Ascending aorta (tissue), 2 donors: ENCODE measurements at regions not wholly inside any gene's neighbourhood (a gene's known extent, or its start where the extent isn't known, plus 50 kb on each side); places are given as distances from the start of the nearest gene placed in this dataset.

Experiments used
- DNase-seq, 2 donors: peaks; one replicate each; pipeline ENCODE4 v3.0.0-alpha.2; 2019; ENCODE audit warnings: low spot score in 2 of 2
- H3K27ac ChIP-seq, 2 donors: fragments of 200-600 bp; sonication (generic); one replicate each; pipeline ENCODE4 v1.5.1; 2016 to 2017; ENCODE audit warnings: mild to moderate bottlenecking in 1 of 2
- H3K27me3 ChIP-seq: fragments of 200-600 bp; sonication (generic); one replicate; pipeline ENCODE4 v1.5.1; 2017
- H3K36me3 ChIP-seq, 2 donors: fragments of 200-600 bp; sonication (generic); one replicate each; pipeline ENCODE4 v1.5.1; 2016
- H3K4me1 ChIP-seq, 2 donors: fragments of 200-600 bp; sonication (generic); one replicate each; pipeline ENCODE4 v1.5.1; 2016 to 2017; ENCODE audit warnings: mild to moderate bottlenecking in 1 of 2
- H3K4me3 ChIP-seq, 2 donors: fragments of 200-600 bp; sonication (generic); one replicate each; pipeline ENCODE4 v1.5.1; 2016 to 2017; ENCODE audit warnings: mild to moderate bottlenecking in 1 of 2
- H3K9me3 ChIP-seq, 2 donors: fragments of 200-600 bp; sonication (generic); one replicate each; pipeline ENCODE4 v1.5.1; 2016
- intact Hi-C: fragments of 100-400 bp; cut with DNase I; formaldehyde crosslinking; loops from one replicate; pipeline ENCODE4 v1.15.1; 2023
- TF ChIP-seq, protein P1 (sequence below), 3 experiments: fragments of 200-600 bp in 2 of 3; fragments of 450-650 bp in 1 of 3; sonication (generic) in 2 of 3; IDR thresholded peaks; one replicate each; pipeline ENCODE4 v1.5.1; 2016 to 2019; ENCODE audit warnings: antibody characterized with exemption in 3 of 3, mild to moderate bottlenecking in 1 of 3, moderate library complexity in 1 of 3

DNA sequence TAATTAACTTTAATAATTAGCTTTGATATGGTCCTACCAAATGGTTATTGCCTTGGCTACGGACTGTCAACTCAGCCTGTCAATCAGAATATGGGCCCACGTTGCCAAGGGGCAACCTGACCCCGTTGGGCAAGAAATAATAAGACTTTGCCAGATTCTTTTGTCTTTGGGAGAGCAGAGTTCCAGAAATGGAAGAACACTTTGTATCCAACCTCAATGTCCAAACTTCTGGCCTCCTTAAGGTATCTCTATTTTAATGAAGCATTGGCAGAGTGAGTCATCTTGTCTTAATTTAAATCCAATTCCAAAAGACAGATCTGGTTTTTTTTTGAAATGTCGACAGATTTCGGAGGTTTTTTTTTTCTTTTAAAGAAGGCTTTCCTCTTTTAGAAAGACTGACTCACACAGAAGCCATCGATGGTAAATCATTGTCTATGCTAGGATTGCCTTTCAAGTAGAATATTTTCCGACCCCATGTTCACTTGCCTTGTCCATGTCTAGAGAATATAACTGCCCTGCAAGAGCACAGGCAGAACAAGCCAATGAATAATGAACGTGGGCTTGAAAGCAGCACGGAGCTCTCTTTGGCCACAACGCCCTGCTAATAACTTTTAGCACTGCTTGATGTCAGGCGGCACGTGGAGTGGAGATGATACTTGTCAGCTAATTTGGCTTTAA, 190.3 kb upstream of the GATB start:
- no peaks in the 10 kb centered on the region for H3K27me3 ChIP-seq
- DNase-seq: no peak
- intact Hi-C loops: no loop called here

GRCh38 chr4:151948351-151949016, 187.7 kb upstream of the GATB start:
- TF ChIP-seq, protein P1, sequence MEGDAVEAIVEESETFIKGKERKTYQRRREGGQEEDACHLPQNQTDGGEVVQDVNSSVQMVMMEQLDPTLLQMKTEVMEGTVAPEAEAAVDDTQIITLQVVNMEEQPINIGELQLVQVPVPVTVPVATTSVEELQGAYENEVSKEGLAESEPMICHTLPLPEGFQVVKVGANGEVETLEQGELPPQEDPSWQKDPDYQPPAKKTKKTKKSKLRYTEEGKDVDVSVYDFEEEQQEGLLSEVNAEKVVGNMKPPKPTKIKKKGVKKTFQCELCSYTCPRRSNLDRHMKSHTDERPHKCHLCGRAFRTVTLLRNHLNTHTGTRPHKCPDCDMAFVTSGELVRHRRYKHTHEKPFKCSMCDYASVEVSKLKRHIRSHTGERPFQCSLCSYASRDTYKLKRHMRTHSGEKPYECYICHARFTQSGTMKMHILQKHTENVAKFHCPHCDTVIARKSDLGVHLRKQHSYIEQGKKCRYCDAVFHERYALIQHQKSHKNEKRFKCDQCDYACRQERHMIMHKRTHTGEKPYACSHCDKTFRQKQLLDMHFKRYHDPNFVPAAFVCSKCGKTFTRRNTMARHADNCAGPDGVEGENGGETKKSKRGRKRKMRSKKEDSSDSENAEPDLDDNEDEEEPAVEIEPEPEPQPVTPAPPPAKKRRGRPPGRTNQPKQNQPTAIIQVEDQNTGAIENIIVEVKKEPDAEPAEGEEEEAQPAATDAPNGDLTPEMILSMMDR (IDR thresholded peaks at IDR 0.05): no peak
- H3K36me3 ChIP-seq: no peaks in the 10 kb centered on the region
- no peak overlapping the region for H3K27ac ChIP-seq
- no peaks in the 10 kb centered on the region for H3K4me1 ChIP-seq
- H3K27me3 ChIP-seq: no peaks in the 10 kb centered on the region
- H3K4me3 ChIP-seq: no peak overlapping the region
- intact Hi-C loops: no loop called here
- H3K9me3 ChIP-seq: peaks cover 0 to 6% of the 10 kb centered on the region in 2 donors
- no peak for DNase-seq

More for the DNA sequence above, 190.3 kb upstream of the GATB start:
- TF ChIP-seq, protein P1 (IDR thresholded peaks at IDR 0.05): no peak
- Histone ChIP-seq H3K9me3 (peaks cover 0 to 6% of the 10 kb centered on the region in 2 donors), H3K4me1 (no peaks in the 10 kb centered on the region), H3K27ac (no peak overlapping the region), H3K36me3 (no peaks in the 10 kb centered on the region), H3K4me3 (no peak overlapping the region)

DNA sequence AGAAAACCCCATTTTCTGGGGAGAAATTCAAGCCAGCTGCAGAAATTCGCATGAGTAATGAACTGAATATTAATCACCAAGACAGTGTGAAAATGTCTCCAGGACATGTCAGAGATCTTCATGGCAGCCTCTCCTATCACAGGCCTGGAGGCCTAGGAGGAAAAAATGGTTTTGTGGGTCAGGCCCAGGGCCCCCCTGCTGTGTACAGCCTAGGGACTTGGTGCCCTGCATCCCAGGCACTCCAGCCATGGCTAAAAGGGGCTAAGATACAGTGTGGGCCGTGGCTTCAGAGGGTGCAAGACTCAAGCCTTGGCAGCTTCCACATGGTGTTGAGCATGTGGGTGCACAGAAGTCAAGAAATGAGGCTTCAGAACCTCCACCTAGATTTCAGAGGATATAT, 185.9 kb upstream of the GATB start:
- intact Hi-C loops: no loop called here
- no peak for DNase-seq
- Histone ChIP-seq H3K27ac (no peak overlapping the region), H3K4me1 (no peaks in the 10 kb centered on the region), H3K27me3 (no peaks in the 10 kb centered on the region), H3K36me3 (no peaks in the 10 kb centered on the region), H3K9me3 (peaks cover 0 to 6% of the 10 kb centered on the region in 2 donors), H3K4me3 (no peak overlapping the region)
- TF ChIP-seq, protein P1 (IDR thresholded peaks at IDR 0.05): no peak

GRCh38 chr4:151942971-151943370, 182.2 kb upstream of the GATB start:
- Histone ChIP-seq H3K4me1 (no peaks in the 10 kb centered on the region), H3K27me3 (no peaks in the 10 kb centered on the region), H3K27ac (no peak overlapping the region), H3K36me3 (no peaks in the 10 kb centered on the region), H3K9me3 (peaks cover 0 to 6% of the 10 kb centered on the region in 2 donors), H3K4me3 (no peak overlapping the region)
- DNase-seq: no peak
- TF ChIP-seq, protein P1 (IDR thresholded peaks at IDR 0.05): no peak
- intact Hi-C loops: no loop called here

DNA sequence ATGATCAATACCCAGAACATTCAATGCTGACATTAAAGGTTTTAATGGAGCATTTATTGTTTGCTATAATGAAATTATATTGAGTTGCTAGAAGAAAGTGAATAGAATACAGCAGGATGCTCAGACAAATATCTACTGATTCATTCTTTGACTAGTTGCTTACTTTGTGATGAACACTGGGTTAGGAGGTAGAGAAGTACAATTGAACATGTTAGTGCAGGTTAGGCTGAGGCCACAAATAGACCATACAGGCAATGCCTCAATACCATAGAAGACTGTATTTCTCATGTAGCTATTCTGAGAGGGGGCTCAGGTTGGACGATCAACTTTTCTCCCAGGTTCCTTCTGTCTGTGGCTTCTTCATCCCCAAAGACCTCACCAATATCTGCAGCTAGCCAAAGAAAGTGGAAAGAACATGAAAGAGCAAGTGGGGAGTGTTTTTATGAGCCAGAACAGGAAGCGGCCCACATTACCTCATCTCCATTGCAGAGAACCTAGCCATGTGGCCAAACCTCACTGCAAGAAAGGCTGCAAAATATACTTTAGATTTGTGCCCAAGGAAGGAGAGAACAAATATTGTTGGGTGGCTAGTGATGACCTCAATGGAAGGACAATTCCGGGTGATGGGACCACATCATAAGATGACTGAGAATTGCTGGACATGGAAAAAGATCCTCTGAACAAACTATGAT, 180.3 kb upstream of the GATB start:
- TF ChIP-seq, protein P1 (IDR thresholded peaks at IDR 0.05): no peak

More for the DNA sequence above, 180.3 kb upstream of the GATB start:
- no peaks in the 10 kb centered on the region for H3K9me3 ChIP-seq
- no peaks in the 10 kb centered on the region for H3K4me1 ChIP-seq
- no peak overlapping the region for H3K27ac ChIP-seq
- H3K36me3 ChIP-seq: no peaks in the 10 kb centered on the region
- no peaks in the 10 kb centered on the region for H3K27me3 ChIP-seq
- H3K4me3 ChIP-seq: no peak overlapping the region
- intact Hi-C loops: no loop called here
- no peak for DNase-seq
